ENCODE measurements at regions not wholly inside any gene's neighbourhood (a gene's known extent, or its start where the extent isn't known, plus 50 kb on each side); places are given as distances from the start of the nearest gene placed in this dataset.

DNA sequence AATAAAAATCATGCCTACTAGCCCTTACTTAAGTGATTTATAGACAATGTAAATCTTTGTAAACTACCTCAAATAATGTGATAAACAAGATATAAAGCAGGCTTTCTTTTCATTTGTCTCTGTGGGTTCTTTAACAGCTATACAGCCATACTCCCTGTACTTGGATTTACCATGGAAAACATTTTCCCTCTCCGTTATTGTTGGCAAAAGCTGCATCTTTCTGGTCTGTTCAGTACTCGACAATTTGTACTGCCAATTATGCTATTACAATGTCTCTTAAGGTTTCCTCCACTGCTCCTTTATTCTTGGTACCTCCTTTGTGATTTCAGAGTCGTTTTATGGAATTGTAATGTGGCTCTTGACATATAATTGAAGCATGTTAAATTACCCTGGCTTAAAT, 426.3 kb upstream of the PKDCC start:
- TF ChIP-seq, protein P1, sequence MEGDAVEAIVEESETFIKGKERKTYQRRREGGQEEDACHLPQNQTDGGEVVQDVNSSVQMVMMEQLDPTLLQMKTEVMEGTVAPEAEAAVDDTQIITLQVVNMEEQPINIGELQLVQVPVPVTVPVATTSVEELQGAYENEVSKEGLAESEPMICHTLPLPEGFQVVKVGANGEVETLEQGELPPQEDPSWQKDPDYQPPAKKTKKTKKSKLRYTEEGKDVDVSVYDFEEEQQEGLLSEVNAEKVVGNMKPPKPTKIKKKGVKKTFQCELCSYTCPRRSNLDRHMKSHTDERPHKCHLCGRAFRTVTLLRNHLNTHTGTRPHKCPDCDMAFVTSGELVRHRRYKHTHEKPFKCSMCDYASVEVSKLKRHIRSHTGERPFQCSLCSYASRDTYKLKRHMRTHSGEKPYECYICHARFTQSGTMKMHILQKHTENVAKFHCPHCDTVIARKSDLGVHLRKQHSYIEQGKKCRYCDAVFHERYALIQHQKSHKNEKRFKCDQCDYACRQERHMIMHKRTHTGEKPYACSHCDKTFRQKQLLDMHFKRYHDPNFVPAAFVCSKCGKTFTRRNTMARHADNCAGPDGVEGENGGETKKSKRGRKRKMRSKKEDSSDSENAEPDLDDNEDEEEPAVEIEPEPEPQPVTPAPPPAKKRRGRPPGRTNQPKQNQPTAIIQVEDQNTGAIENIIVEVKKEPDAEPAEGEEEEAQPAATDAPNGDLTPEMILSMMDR (IDR thresholded peaks at IDR 0.05), result no peak
- no peak for TF ChIP-seq EZH2 (IDR thresholded peaks at IDR 0.05)

Data from neural progenitor cell (in vitro differentiated cells).